Left ventricle myocardium inferior (tissue), 1 donor: ENCODE measurements at regions not wholly inside any gene's neighbourhood (a gene's known extent, or its start where the extent isn't known, plus 50 kb on each side); places are given as distances from the start of the nearest gene placed in this dataset.

Experiments used
- DNase-seq: peaks from one replicate; pipeline ENCODE4 v3.0.0-alpha.2; 2020
- H3K27ac ChIP-seq: fragments of 200-600 bp; replicated peaks from 2 replicates; pipeline ENCODE4 v1.8.0; 2021
- H3K27me3 ChIP-seq: fragments of 200-600 bp; 2 replicates; pipeline ENCODE4 v1.8.0; 2021; ENCODE audit warnings: low read depth
- H3K36me3 ChIP-seq: fragments of 200-600 bp; 2 replicates; pipeline ENCODE4 v1.8.0; 2021
- H3K4me1 ChIP-seq: fragments of 200-600 bp; 2 replicates; pipeline ENCODE4 v1.8.0; 2021
- H3K4me3 ChIP-seq: fragments of 200-600 bp; 2 replicates; pipeline ENCODE4 v1.8.0; 2021; ENCODE audit warnings: mild to moderate bottlenecking, moderate library complexity
- H3K9me3 ChIP-seq: fragments of 200-600 bp; replicated peaks from 2 replicates; pipeline ENCODE4 v1.8.0; 2021
- CTCF ChIP-seq: fragments of 200-600 bp; IDR thresholded peaks from 2 replicates; pipeline ENCODE4 v1.8.0; 2021; ENCODE audit warnings: antibody characterized with exemption, mild to moderate bottlenecking, borderline replicate concordance
- intact Hi-C: fragments of 100-400 bp; cut with micrococcal nuclease; formaldehyde crosslinking; loops from one replicate; pipeline ENCODE4 v1.11.0; 2022
- donor health status: DM: no; HTN: yes; CAD: no; lungs with severe emphysema.

- no peak for TF ChIP-seq CTCF
- no peak overlapping the region for H3K4me3 ChIP-seq
- H3K27me3 ChIP-seq: no peaks in the 10 kb centered on the region
- H3K36me3 ChIP-seq: no peaks in the 10 kb centered on the region
- no peak overlapping the region for H3K27ac ChIP-seq
- intact Hi-C loops: no loop called here
- no peak for DNase-seq
- peaks cover 54% of the 10 kb centered on the region for H3K9me3 ChIP-seq
- no peaks in the 10 kb centered on the region for H3K4me1 ChIP-seq
Observed at GRCh38 chr5:2936413-2936812, 184.9 kb upstream of the IRX2 start.

GRCh38 chr5:2929779-2930178 is 178.3 kb upstream of the IRX2 start:
- intact Hi-C loops: no loop called here
- DNase-seq: no peak

GRCh38 chr5:2921651-2922050 is 170.2 kb upstream of the IRX2 start:
- Histone ChIP-seq H3K4me3 (no peak overlapping the region), H3K36me3 (no peaks in the 10 kb centered on the region), H3K27me3 (peaks cover 12% of the 10 kb centered on the region), H3K4me1 (no peaks in the 10 kb centered on the region), H3K9me3 (peaks cover 41% of the 10 kb centered on the region), H3K27ac (no peak overlapping the region)
- DNase-seq: no peak
- intact Hi-C loops: no loop called here
- no peak for TF ChIP-seq CTCF

More at GRCh38 chr5:2929779-2930178, 178.3 kb upstream of the IRX2 start:
- Histone ChIP-seq H3K4me1 (no peaks in the 10 kb centered on the region), H3K36me3 (no peaks in the 10 kb centered on the region), H3K27ac (no peak overlapping the region), H3K9me3 (peaks cover 12% of the 10 kb centered on the region), H3K27me3 (peaks cover 13% of the 10 kb centered on the region), H3K4me3 (no peak overlapping the region)
- no peak for TF ChIP-seq CTCF

GRCh38 chr5:2921176-2921575 is 169.7 kb upstream of the IRX2 start:
- Histone ChIP-seq H3K27ac (no peak overlapping the region), H3K36me3 (no peaks in the 10 kb centered on the region), H3K27me3 (peaks cover 12% of the 10 kb centered on the region), H3K4me3 (no peak overlapping the region), H3K9me3 (peaks cover 41% of the 10 kb centered on the region), H3K4me1 (no peaks in the 10 kb centered on the region)
- no peak for DNase-seq
- TF ChIP-seq CTCF: no peak
- intact Hi-C loops: no loop called here

GRCh38 chr5:2920312-2920711 is 168.8 kb upstream of the IRX2 start:
- intact Hi-C loops: no loop called here
- H3K27me3 ChIP-seq: peaks cover 16% of the 10 kb centered on the region

More at GRCh38 chr5:2920312-2920711, 168.8 kb upstream of the IRX2 start:
- no peak for TF ChIP-seq CTCF
- DNase-seq: no peak
- Histone ChIP-seq H3K4me3 (no peak overlapping the region), H3K4me1 (no peaks in the 10 kb centered on the region), H3K36me3 (no peaks in the 10 kb centered on the region), H3K9me3 (peaks cover 41% of the 10 kb centered on the region), H3K27ac (no peak overlapping the region)
